ENCODE measurements at regions not wholly inside any gene's neighbourhood (a gene's known extent, or its start where the extent isn't known, plus 50 kb on each side); places are given as distances from the start of the nearest gene placed in this dataset.

GRCh38 chr5:68920888-68921287, 172.9 kb upstream of the SLC30A5 start:
- H3K4me3 ChIP-seq (replicated peaks; ENCODE audit: low read depth, low read length): no peak overlapping the region
- no peak for TF ChIP-seq CTCF (IDR thresholded peaks at IDR 0.05; ENCODE audit: low read depth, low read length, missing control alignments)
- no peak for DNase-seq (ENCODE audit: extremely low read depth, low read depth)

GRCh38 chr5:68922172-68922987, 171.4 kb upstream of the SLC30A5 start:
- TF ChIP-seq CTCF (IDR thresholded peaks at IDR 0.05; ENCODE audit: low read depth, low read length, missing control alignments): no peak
- no peak for DNase-seq (ENCODE audit: extremely low read depth, low read depth)
- H3K4me3 ChIP-seq (replicated peaks; ENCODE audit: low read depth, low read length): no peak overlapping the region

- no peak for DNase-seq (ENCODE audit: extremely low read depth, low read depth)
- no peak for TF ChIP-seq CTCF (IDR thresholded peaks at IDR 0.05; ENCODE audit: low read depth, low read length, missing control alignments)
- no peak overlapping the region for H3K4me3 ChIP-seq (replicated peaks; ENCODE audit: low read depth, low read length)
These were observed 169.2 kb upstream of the SLC30A5 start for GRCh38 chr5:68924481-68925145.

- DNase-seq (ENCODE audit: extremely low read depth, low read depth): no peak
- no peak overlapping the region for H3K4me3 ChIP-seq (replicated peaks; ENCODE audit: low read depth, low read length)
- TF ChIP-seq CTCF (IDR thresholded peaks at IDR 0.05; ENCODE audit: low read depth, low read length, missing control alignments): no peak
These were observed 165.1 kb upstream of the SLC30A5 start for GRCh38 chr5:68928617-68929302.

GRCh38 chr5:68930139-68930538, 163.7 kb upstream of the SLC30A5 start:
- DNase-seq (ENCODE audit: extremely low read depth, low read depth): no peak
- no peak overlapping the region for H3K4me3 ChIP-seq (replicated peaks; ENCODE audit: low read depth, low read length)
- no peak for TF ChIP-seq CTCF (IDR thresholded peaks at IDR 0.05; ENCODE audit: low read depth, low read length, missing control alignments)

- no peak for DNase-seq (ENCODE audit: extremely low read depth, low read depth)
- H3K4me3 ChIP-seq (replicated peaks; ENCODE audit: low read depth, low read length): no peak overlapping the region
- TF ChIP-seq CTCF (IDR thresholded peaks at IDR 0.05; ENCODE audit: low read depth, low read length, missing control alignments): no peak
These were observed 160.9 kb upstream of the SLC30A5 start for GRCh38 chr5:68932830-68933434.

Measured in HFF-Myc (cell line).